BLaER1 treated with 17β-estradiol and CSF1 and Interleukin-3, amounts not matched to agents 10 nM and 100 nM (cell line): ENCODE measurements at regions not wholly inside any gene's neighbourhood (a gene's known extent, or its start where the extent isn't known, plus 50 kb on each side); places are given as distances from the start of the nearest gene placed in this dataset.

ENCODE experiments used
- H3K27ac ChIP-seq, 11 experiments: shearing (Covaris generic); formaldehyde crosslinking; 2 replicates each; pipeline ENCODE4 v1.8.1; 2022
- H3K27me3 ChIP-seq, 11 experiments: shearing (Covaris generic); formaldehyde crosslinking; 2 replicates each; pipeline ENCODE4 v1.8.1; 2022
- H3K36me3 ChIP-seq, 11 experiments: shearing (Covaris generic); formaldehyde crosslinking; 2 replicates each; pipeline ENCODE4 v1.8.1; 2022
- H3K4me1 ChIP-seq, 10 experiments: shearing (Covaris generic); formaldehyde crosslinking; 2 replicates each; pipeline ENCODE4 v1.8.1; 2022
- H3K4me2 ChIP-seq, 11 experiments: shearing (Covaris generic); formaldehyde crosslinking; 2 replicates each; pipeline ENCODE4 v1.8.1; 2022
- H3K4me3 ChIP-seq, 10 experiments: shearing (Covaris generic); formaldehyde crosslinking; 2 replicates each; pipeline ENCODE4 v1.8.1; 2022
- H3K9ac ChIP-seq, 11 experiments: shearing (Covaris generic); formaldehyde crosslinking; 2 replicates each; pipeline ENCODE4 v1.8.1; 2022
- H3K9me3 ChIP-seq, 11 experiments: shearing (Covaris generic); formaldehyde crosslinking; replicated peaks in 1 of 11; 2 replicates each; pipeline ENCODE4 v1.8.1; 2022
- H4K20me1 ChIP-seq, 11 experiments: shearing (Covaris generic); formaldehyde crosslinking; 2 replicates each; pipeline ENCODE4 v1.8.1; 2022
- Cebpa-rat ChIP-seq, 11 experiments: shearing (Covaris generic); IDR thresholded peaks; 2 replicates each; pipeline ENCODE4 v1.8.1; 2022

DNA sequence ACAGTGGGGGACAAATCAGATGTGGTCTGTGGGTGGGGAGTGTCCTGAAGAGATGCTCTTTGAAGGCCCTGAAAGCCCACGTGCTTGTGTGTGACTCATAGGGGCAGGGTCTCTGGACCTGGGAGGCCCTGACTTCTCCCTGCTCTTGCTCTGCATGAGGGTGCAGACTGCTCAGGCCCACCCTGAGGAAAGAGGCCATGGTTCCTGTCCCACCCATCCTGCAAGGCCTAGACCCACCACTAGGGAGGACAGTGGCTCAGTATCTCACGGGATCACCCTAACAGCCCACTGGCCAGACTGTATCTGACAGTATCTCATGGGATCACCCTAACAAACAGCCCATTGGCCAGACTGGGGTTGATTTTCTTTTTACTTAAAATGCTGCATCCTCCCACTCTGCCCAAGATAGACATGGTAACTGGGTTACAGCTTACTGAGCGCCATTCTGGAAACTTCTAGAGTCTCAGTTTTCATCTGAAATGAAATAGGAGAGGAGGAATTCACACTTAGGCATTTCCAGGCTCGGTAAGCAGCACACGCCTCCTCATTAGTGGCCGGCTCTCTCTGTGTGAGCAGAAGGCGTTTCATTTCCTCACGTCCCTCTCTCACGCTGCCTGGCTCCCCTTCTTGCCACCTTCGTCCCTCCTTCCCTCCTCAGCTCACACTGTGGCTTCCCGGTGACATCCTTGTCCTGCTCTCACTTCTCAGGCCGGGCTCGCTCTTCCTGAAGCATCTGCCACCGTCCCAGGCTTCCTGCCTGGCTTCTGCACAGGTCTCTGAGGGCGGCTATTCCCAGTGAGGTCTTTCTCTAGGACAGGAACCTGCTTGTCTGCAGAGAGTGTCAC is 242.6 kb downstream of the GLRX3 start:
- no peak overlapping the region for H3K4me3 ChIP-seq
- no peaks in the 10 kb centered on the region for H3K36me3 ChIP-seq
- H4K20me1 ChIP-seq: no peaks in the 10 kb centered on the region
- no peaks in the 10 kb centered on the region for H3K27me3 ChIP-seq
- H3K9me3 ChIP-seq: peaks cover 10 to 54% (median 25%) of the 10 kb centered on the region in 11 experiments; a peak in 19 of 22 replicates
- peaks cover 0 to 5% (median 0%) of the 10 kb centered on the region in 10 experiments; a peak in 1 of 20 replicates for H3K4me1 ChIP-seq
- H3K27ac ChIP-seq: no peak overlapping the region
- H3K9ac ChIP-seq: no peak overlapping the region
- H3K4me2 ChIP-seq: no peak overlapping the region
- TF ChIP-seq Cebpa-rat (IDR thresholded peaks at IDR 0.05): no peak

- Histone ChIP-seq H3K27me3 (no peaks in the 10 kb centered on the region), H3K4me1 (no peaks in the 10 kb centered on the region), H3K9me3 (peaks cover 15 to 62% (median 32%) of the 10 kb centered on the region in 11 experiments; a peak in 21 of 22 replicates), H3K9ac (no peak overlapping the region), H3K36me3 (no peaks in the 10 kb centered on the region), H3K27ac (no peak overlapping the region), H3K4me3 (no peak overlapping the region), H3K4me2 (no peak overlapping the region), H4K20me1 (no peaks in the 10 kb centered on the region)
- no peak for TF ChIP-seq Cebpa-rat (IDR thresholded peaks at IDR 0.05)
These were observed 243.9 kb downstream of the GLRX3 start for GRCh38 chr10:130380056-130380455.

GRCh38 chr10:130382031-130382430 is 245.8 kb downstream of the GLRX3 start:
- Histone ChIP-seq H4K20me1 (no peaks in the 10 kb centered on the region), H3K4me1 (no peaks in the 10 kb centered on the region), H3K4me2 (no peak overlapping the region), H3K36me3 (no peaks in the 10 kb centered on the region), H3K9ac (no peak overlapping the region), H3K27ac (no peak overlapping the region), H3K9me3 (peaks cover 5 to 44% (median 21%) of the 10 kb centered on the region in 11 experiments; a peak in 17 of 22 replicates), H3K4me3 (no peak overlapping the region), H3K27me3 (no peaks in the 10 kb centered on the region)
- no peak for TF ChIP-seq Cebpa-rat (IDR thresholded peaks at IDR 0.05)

DNA sequence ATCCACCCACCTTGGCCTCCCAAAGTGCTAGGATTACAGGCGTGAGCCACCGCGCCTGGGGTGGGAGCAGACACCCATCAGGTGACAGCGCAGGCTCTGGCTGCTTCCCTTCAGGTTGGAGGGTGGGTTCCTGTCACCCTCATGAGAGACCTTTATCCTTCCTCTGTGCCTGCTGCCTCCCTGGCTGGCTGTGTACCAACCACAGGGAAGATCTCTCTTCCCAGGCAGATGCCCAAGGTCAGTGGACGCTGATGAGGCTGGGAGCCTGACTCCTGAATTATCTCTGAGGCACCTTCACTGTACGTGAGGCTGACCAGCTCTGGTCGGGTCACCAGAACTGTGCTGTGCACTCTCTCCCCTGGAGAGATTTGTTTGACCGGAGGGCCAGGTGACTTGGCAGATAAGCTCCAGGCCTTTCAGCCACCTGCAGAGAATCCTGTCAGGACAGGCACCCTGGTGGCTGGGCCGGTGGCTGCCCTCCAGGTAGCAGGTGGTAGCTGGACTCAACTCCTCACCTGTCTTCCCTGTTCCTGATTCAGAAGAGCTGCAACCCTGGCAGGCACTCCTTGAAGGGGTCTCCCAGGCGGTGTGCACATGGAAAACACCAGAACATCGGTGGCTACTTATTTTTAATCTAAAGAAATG is 251.9 kb downstream of the GLRX3 start:
- TF ChIP-seq Cebpa-rat (IDR thresholded peaks at IDR 0.05): no peak
- Histone ChIP-seq H3K9me3 (peaks cover 17 to 47% (median 34%) of the 10 kb centered on the region in 11 experiments; a peak in 21 of 22 replicates), H3K27me3 (no peaks in the 10 kb centered on the region)

GRCh38 chr10:130388746-130389145 is 252.6 kb downstream of the GLRX3 start:
- Histone ChIP-seq H3K9ac (no peak overlapping the region), H3K4me3 (no peak overlapping the region), H4K20me1 (no peaks in the 10 kb centered on the region), H3K27ac (no peak overlapping the region), H3K36me3 (no peaks in the 10 kb centered on the region), H3K4me2 (no peak overlapping the region), H3K4me1 (0 out of 20 replicates have a peak, but pooled peaks cover 0 to 4% (median 0%) of the 10 kb centered on the region in 10 experiments), H3K9me3 (peaks cover 18 to 47% (median 34%) of the 10 kb centered on the region in 11 experiments), H3K27me3 (no peaks in the 10 kb centered on the region)
- TF ChIP-seq Cebpa-rat (IDR thresholded peaks at IDR 0.05): no peak

More for the DNA sequence above, 251.9 kb downstream of the GLRX3 start:
- Histone ChIP-seq H3K9ac (no peak overlapping the region), H3K4me3 (no peak overlapping the region), H3K4me1 (0 out of 20 replicates have a peak, but pooled peaks cover 0 to 4% (median 0%) of the 10 kb centered on the region in 10 experiments), H3K27ac (no peak overlapping the region), H3K4me2 (no peak overlapping the region), H3K36me3 (no peaks in the 10 kb centered on the region), H4K20me1 (no peaks in the 10 kb centered on the region)

DNA sequence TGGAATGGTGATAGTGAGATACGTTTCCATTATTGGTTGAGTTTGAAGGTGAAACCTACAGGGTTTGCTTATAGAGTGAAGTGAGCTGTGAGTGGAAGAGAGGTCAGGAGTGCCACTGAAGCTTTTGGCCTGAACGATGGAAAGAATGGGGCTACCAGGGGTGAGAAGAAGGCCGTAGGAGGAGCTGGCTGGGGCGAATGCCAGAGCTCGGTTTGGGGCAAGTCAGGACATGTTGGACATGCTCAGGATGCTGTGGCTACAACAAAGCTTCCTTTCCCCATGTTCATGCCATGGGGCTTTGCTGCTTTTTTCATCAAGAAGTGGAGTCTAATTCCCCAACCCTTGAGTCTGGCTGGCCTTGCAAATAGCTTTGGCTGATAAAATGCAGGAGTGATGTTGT is 253.7 kb downstream of the GLRX3 start:
- 0 out of 20 replicates have a peak, but pooled peaks cover 0 to 4% (median 0%) of the 10 kb centered on the region in 10 experiments for H3K4me1 ChIP-seq
- H3K36me3 ChIP-seq: no peaks in the 10 kb centered on the region
- TF ChIP-seq Cebpa-rat (IDR thresholded peaks at IDR 0.05): no peak
- H3K9ac ChIP-seq: no peak overlapping the region
- peak overlapping the region in 3 of 11 experiments; percentile 2 to 11 (median 3); a peak in 1 of 22 replicates for H3K4me2 ChIP-seq
- H4K20me1 ChIP-seq: no peaks in the 10 kb centered on the region
- H3K27me3 ChIP-seq: no peaks in the 10 kb centered on the region
- no peak overlapping the region for H3K4me3 ChIP-seq
- H3K27ac ChIP-seq: no peak overlapping the region; a peak in 1 of 22 replicates
- H3K9me3 ChIP-seq: peaks cover 23 to 50% (median 40%) of the 10 kb centered on the region in 11 experiments

DNA sequence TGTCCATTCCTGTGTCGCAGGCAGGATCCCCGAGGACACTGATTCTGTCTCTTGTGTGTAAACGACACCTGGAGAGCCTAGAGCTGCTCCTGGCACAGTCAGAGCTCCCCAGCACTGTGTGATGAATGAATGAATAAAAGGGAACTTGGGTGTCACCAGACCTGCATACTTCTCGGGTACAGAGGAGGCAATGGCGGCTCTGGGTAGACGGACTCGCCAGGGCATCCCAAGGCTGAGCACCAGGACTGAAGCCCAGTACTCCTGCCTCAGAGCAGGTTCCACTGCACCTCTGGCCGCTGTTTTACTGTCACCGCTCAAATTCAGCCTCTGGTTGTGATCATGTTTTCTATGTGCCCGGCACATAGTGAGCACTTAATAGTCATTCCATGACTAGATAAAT is 255.8 kb downstream of the GLRX3 start:
- H3K9me3 ChIP-seq: peaks cover 44 to 72% (median 61%) of the 10 kb centered on the region in 11 experiments
- no peaks in the 10 kb centered on the region for H3K27me3 ChIP-seq
- H3K27ac ChIP-seq: no peak overlapping the region
- TF ChIP-seq Cebpa-rat (IDR thresholded peaks at IDR 0.05): no peak
- 0 out of 20 replicates have a peak, but pooled peaks cover 0 to 4% (median 0%) of the 10 kb centered on the region in 10 experiments for H3K4me1 ChIP-seq
- no peak overlapping the region for H3K4me3 ChIP-seq
- peaks cover 0 to 6% (median 0%) of the 10 kb centered on the region in 11 experiments; a peak in 2 of 22 replicates for H3K36me3 ChIP-seq
- no peak overlapping the region for H3K4me2 ChIP-seq
- no peaks in the 10 kb centered on the region for H4K20me1 ChIP-seq
- H3K9ac ChIP-seq: no peak overlapping the region

DNA sequence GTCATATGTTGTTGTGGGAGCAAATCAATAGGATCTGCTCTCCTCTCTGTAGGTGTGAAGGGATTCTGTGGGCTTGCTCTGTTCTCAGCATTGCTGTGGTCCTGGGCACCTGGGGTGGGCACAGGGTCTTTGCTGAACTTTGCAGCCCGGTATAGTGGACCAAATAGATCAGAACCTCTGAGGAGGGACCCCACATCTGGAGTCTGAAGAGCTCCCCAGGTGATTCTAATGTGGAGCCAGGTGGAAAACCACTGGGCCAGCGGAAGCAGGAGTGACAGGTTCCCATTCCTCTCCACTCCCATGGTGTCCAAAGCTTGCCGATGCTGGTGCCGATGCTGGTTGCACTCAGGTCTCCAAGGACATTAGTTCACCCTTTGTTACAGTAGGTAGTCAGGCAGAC is 257.2 kb downstream of the GLRX3 start:
- Histone ChIP-seq H3K4me1 (0 out of 20 replicates have a peak, but pooled peaks cover 0 to 4% (median 0%) of the 10 kb centered on the region in 10 experiments), H3K4me3 (no peak overlapping the region), H3K9me3 (peaks cover 47 to 73% (median 64%) of the 10 kb centered on the region in 11 experiments), H4K20me1 (no peaks in the 10 kb centered on the region), H3K36me3 (peaks cover 0 to 6% (median 0%) of the 10 kb centered on the region in 11 experiments; a peak in 2 of 22 replicates), H3K9ac (no peak overlapping the region), H3K27me3 (no peaks in the 10 kb centered on the region), H3K4me2 (no peak overlapping the region), H3K27ac (no peak overlapping the region)
- TF ChIP-seq Cebpa-rat (IDR thresholded peaks at IDR 0.05): no peak

GRCh38 chr10:130394832-130395231 is 258.6 kb downstream of the GLRX3 start:
- no peak overlapping the region for H3K9ac ChIP-seq
- H3K4me3 ChIP-seq: no peak overlapping the region; a peak in 1 of 20 replicates
- H3K27me3 ChIP-seq: no peaks in the 10 kb centered on the region
- H3K4me2 ChIP-seq: no peak overlapping the region
- H3K4me1 ChIP-seq: 0 out of 20 replicates have a peak, but pooled peaks cover 0 to 4% (median 0%) of the 10 kb centered on the region in 10 experiments
- H3K9me3 ChIP-seq: peaks cover 48 to 73% (median 65%) of the 10 kb centered on the region in 11 experiments
- TF ChIP-seq Cebpa-rat (IDR thresholded peaks at IDR 0.05): no peak
- no peaks in the 10 kb centered on the region for H4K20me1 ChIP-seq
- H3K36me3 ChIP-seq: peaks cover 0 to 6% (median 0%) of the 10 kb centered on the region in 11 experiments; a peak in 2 of 22 replicates
- no peak overlapping the region for H3K27ac ChIP-seq
